GM21367 (cell line): ENCODE measurements at regions not wholly inside any gene's neighbourhood (a gene's known extent, or its start where the extent isn't known, plus 50 kb on each side); places are given as distances from the start of the nearest gene placed in this dataset.
"Not testable (repeated sequence)": the region's sequence is repeated elsewhere in the genome, so short reads cannot be mapped to it uniquely, and the experiment has no call there.

Experiments used
- ATAC-seq: cut with Tn5 transposase; IDR thresholded peaks from one replicate; pipeline ENCODE4 v1.9.1; 2021; ENCODE audit not compliant: unreplicated experiment

DNA sequence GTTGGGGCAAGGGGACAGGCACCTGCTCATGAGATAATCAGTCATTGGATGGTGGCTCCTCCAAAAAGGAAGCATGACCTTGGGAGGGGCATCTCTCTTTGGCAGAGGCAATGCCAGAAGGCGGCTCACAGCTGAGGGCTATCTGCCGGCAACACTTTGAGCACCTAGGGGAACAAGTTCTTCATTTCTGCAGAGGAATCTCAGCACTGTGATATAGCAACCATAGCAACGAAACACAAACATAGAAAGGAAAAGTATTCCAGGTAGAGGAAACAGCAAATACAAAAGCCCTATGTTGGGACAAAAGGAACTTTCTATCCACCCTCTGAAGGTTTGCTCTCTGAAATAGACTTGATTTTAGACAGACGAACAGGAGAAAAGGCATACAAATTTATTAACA, 89.1 kb upstream of the NEDD4L start:
- ATAC-seq = no peak

DNA sequence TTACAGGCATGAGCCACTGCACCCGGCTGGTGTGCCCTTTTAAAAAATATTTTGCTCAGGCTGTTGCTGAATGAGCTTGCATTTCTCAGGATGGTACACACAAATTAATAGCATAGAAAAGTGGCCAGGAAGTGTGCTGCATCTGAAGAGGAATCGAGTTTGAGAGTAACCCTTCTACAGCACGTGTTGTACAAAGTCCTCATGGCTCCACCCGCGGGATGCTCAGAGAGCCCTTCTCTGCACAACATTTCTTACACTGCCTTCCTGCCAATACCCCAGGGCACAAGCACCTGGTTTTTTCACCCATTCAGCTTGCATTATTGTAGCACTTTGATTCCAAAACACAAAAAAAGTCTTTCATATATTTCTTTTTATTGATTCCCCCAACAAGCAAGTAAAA, 90.1 kb upstream of the NEDD4L start:
- ATAC-seq = no peak

GRCh38 chr18:57951999-57952774, 91.8 kb upstream of the NEDD4L start:
- no peak for ATAC-seq

- peak; percentile 55 for ATAC-seq
Observed at GRCh38 chr18:57951117-57951796, 92.8 kb upstream of the NEDD4L start.

- no peak for ATAC-seq
Observed at GRCh38 chr18:57950542-57950941, 93.5 kb upstream of the NEDD4L start.

DNA sequence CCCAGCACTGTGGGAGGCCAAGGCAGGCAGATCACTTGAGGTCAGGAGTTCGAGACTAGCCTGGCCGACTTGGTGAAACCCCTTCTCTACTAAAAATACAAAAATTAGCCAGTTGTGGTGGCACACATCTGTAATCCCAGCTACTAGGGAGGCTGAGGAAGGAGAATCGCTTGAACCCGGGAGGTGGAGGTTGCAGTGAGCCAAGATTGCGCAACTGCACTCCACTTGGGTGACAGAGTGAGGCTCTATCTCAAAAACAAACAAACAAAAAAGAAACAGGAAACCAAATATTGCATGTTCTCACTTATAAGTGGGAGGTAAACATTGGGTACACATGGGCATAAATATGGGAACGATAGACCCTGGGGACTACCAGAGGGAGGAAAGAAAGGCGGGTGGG, 94.7 kb upstream of the NEDD4L start:
- ATAC-seq = not testable (repeated sequence)

- no peak for ATAC-seq
Observed at GRCh38 chr18:57947117-57947516, 96.9 kb upstream of the NEDD4L start.

GRCh38 chr18:57943723-57944122, 100.3 kb upstream of the NEDD4L start:
- no peak for ATAC-seq

- ATAC-seq = no peak
Observed at GRCh38 chr18:57942493-57942892, 101.5 kb upstream of the NEDD4L start.

- no peak for ATAC-seq
Observed at GRCh38 chr18:57941841-57942489, 102.1 kb upstream of the NEDD4L start.

DNA sequence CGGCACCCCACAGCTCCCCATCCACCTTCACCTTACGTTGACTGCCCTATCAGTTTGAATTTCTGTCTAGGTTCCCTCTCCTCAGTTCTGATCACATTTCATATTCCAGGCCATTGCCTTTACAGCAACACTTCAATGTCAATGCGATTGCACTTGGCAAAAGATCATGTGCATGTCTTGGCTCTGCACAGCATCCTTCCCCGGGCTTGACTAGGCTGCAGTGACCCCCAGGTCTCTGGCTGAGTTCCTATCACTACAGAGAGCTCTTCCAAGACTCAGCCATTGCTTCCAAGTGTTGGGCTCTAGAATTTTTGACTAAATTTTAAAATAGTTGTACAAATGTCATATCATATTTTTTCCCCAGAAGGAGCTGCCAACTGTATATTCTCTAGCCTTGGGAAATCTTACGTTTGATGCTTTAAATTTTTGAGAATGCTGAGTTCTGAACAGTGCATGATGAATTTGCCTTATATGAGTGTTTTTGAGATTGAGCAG, 103.8 kb upstream of the NEDD4L start:
- ATAC-seq = no peak

- not testable (repeated sequence) for ATAC-seq
Observed at GRCh38 chr18:57934375-57934774, 109.7 kb upstream of the NEDD4L start.

DNA sequence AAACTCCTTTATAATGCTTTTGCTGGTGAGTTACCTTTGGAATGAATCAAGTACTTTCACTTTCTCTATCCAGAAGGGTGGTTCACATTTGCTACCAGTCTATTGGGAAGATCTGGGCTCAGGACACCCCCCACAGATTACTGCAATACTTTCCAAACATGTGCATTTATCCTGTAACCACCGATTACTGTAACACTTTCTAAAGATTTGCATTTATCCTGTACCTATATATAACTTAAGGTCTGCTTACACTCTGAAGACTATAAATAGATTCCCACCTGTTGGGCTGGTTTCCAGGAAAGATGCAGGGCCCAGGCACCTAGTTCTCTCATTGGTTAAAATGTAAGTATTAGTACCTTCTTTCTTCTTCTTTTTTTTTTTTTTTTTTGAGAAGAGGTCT, 113.0 kb upstream of the NEDD4L start:
- peak; percentile 70 for ATAC-seq

- no peak for ATAC-seq
Observed at GRCh38 chr18:57930476-57930875, 113.5 kb upstream of the NEDD4L start.

- no peak for ATAC-seq
Observed at GRCh38 chr18:57929922-57930321, 114.1 kb upstream of the NEDD4L start.

DNA sequence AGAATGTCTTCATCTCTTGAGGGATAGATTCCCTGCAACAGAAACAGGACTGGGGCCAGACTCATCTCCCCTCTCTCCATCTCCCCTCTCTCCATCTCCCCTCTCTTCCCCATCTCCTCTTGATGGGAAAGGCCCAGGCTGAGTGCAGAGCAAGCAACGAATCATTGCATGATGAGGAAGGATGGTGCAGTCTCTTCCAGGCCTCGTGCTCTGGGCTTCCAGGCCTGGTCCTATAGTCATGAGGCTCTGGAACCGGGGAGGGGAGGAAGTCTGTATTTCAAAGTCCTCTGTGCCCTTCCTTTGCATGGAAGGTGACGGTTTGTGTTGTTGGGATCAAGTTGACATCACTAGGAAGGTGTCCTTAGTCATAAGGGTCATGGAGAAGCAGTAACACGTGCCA, 115.6 kb upstream of the NEDD4L start:
- no peak for ATAC-seq

GRCh38 chr18:57927511-57927910, 116.5 kb upstream of the NEDD4L start:
- ATAC-seq = no peak

DNA sequence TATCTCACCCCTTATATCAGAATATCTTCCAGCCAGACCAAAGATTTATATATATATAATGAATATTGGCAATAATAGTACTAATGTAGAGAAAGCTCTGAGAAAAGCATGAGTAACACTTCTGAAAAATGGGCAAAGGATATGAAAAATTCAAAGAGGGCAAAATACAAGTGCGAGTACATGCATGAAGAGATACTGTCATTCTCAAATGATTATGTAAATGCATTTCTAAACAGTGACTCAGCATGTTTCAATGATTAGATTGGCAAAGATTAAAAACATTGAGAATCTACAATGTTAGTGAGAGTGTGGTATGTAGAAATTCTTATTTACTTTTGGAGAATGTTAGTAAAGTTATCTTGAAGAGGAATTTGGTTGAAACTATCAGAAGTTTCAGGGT, 118.3 kb upstream of the NEDD4L start:
- ATAC-seq = no peak

GRCh38 chr18:57923611-57924010, 120.4 kb upstream of the NEDD4L start:
- ATAC-seq = no peak

- ATAC-seq = no peak
Observed at GRCh38 chr18:57922885-57923284, 119.8 kb upstream of the ATP8B1 start.

DNA sequence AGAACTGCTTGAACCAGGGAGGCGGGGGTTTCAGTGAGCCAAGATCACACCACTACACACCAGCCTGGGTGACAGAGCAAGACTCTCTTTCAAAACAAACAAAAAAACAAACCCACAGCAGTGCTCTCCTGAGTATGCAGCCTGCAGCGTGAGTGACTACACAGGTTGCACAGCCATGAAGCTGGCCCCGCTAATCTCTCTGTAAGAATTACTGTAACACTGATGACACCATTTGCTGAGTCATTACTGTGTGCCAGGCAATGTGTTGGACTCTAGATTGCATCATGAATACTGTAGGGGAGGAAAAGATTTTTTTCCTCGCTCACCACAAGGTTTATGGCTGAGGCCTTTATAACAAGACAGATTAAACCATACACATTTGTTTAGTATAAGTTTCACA, 118.6 kb upstream of the ATP8B1 start:
- ATAC-seq = no peak

DNA sequence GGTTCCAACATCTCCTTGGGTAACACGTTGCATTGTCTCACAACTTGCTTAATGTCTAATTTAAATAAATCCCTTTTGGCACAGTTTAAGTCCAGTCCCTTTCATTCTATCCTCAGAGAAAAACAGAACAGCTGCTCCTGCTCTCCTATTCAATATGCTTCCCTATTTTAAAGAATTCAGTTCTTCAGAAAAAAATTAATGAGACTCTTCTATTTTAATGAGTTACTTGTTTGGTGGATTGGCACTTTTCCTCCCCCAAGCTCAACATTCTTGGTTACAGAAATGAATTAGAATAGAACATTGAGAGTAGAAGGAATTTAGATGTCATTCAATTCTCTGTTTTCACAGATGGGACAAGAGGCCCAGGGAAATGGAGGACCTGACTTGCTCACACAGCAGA, 116.9 kb upstream of the ATP8B1 start:
- no peak for ATAC-seq
